BJ (cell line): ENCODE measurements at regions not wholly inside any gene's neighbourhood (a gene's known extent, or its start where the extent isn't known, plus 50 kb on each side); places are given as distances from the start of the nearest gene placed in this dataset.
"Not testable (repeated sequence)": the region's sequence is repeated elsewhere in the genome, so short reads cannot be mapped to it uniquely, and the experiment has no call there.

Source experiments
- CTCF ChIA-PET: fragments of 350-600 bp; formaldehyde crosslinking; extraction: SDS; loops from one replicate; lab custom pipeline; 2021; ENCODE audit warnings: antibody characterized with exemption, inconsistent platforms; lab: Yijun Ruan, JAX
- POLR2A ChIA-PET: fragments of 300-600 bp; sonication (Branson Sonifier 250); formaldehyde crosslinking; extraction: SDS; loops from one replicate; lab custom pipeline; 2021; ENCODE audit warnings: antibody characterized with exemption; lab: Charles Lee
- DNase-seq: peaks from one replicate; pipeline ENCODE4 v3.0.0-alpha.2; 2011; ENCODE audit warnings: low read depth
- H3K27me3 ChIP-seq: 2 replicates; pipeline ENCODE4 v1.6.0; 2011; ENCODE audit warnings: low read length; ENCODE audit not compliant: control insufficient read depth, insufficient read depth
- H3K36me3 ChIP-seq: 2 replicates; pipeline ENCODE4 v1.5.1; 2011; ENCODE audit warnings: low read length; ENCODE audit not compliant: control insufficient read depth, insufficient read depth
- H3K4me3 ChIP-seq: 2 replicates; pipeline ENCODE4 v1.5.1; 2011; ENCODE audit warnings: low read depth, mild to moderate bottlenecking, control low read depth, low read length
- TF ChIP-seq, protein P1 (sequence below): IDR thresholded peaks from 2 replicates; pipeline ENCODE4 v1.5.1; 2011; ENCODE audit warnings: low read depth, mild to moderate bottlenecking, control low read depth, inconsistent platforms, low read length, moderate library complexity; ENCODE audit not compliant: insufficient read depth

DNA sequence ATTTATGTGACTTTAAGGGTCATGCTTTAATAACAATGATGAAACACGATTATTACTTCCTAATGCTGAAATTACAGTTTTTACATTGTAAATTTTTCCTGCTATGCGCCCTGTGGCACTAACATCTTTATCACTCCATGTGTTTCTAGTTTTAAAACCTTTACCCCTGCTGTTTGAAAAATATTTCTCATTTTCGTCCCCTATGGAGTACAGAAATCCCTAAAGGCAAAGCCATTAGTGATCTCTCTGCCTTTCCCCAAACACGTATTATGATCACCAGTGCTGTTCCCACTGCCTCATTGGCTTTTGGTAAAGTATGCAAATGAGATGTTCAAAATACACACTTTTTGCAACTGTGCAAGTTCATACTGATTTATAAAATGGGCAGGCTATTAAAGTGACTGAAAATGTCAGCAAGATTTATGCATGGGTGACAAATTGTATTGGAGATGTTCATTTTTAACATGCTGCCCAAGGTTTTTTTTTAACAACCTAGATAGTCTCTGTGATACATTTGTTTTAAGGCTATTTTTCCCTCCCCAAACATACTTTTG is 1468.2 kb upstream of the ACVR2A start:
- no peaks in the 10 kb centered on the region for H3K27me3 ChIP-seq
- H3K4me3 ChIP-seq = no peak overlapping the region
- DNase-seq = no peak
- no peaks in the 10 kb centered on the region for H3K36me3 ChIP-seq
- ChIA-PET POLR2A (no interaction called here), CTCF (no interaction called here)
- TF ChIP-seq, protein P1, sequence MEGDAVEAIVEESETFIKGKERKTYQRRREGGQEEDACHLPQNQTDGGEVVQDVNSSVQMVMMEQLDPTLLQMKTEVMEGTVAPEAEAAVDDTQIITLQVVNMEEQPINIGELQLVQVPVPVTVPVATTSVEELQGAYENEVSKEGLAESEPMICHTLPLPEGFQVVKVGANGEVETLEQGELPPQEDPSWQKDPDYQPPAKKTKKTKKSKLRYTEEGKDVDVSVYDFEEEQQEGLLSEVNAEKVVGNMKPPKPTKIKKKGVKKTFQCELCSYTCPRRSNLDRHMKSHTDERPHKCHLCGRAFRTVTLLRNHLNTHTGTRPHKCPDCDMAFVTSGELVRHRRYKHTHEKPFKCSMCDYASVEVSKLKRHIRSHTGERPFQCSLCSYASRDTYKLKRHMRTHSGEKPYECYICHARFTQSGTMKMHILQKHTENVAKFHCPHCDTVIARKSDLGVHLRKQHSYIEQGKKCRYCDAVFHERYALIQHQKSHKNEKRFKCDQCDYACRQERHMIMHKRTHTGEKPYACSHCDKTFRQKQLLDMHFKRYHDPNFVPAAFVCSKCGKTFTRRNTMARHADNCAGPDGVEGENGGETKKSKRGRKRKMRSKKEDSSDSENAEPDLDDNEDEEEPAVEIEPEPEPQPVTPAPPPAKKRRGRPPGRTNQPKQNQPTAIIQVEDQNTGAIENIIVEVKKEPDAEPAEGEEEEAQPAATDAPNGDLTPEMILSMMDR = no peak

DNA sequence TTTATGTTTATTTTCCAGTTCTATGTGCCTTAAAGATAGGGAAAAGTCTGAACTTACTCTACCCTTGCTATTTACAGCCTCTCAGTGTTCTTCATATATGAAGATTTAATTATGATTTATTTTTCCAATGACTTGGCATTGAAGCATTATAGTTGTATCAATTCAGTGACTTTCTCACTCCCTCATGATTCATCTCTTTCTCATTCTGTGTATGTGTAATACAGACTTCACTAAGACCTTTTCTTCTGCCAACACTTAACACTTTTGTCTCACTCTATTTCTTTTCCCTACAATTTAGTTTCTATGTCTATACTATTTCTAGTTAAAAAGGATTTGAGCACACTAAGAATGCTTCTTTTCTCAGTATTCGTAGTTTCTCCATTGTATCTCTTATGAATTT is 1470.3 kb upstream of the ACVR2A start:
- TF ChIP-seq, protein P1 = no peak
- H3K4me3 ChIP-seq = no peak overlapping the region
- ChIA-PET POLR2A (no interaction called here), CTCF (no interaction called here)
- no peak for DNase-seq
- H3K36me3 ChIP-seq = no peaks in the 10 kb centered on the region
- no peaks in the 10 kb centered on the region for H3K27me3 ChIP-seq

DNA sequence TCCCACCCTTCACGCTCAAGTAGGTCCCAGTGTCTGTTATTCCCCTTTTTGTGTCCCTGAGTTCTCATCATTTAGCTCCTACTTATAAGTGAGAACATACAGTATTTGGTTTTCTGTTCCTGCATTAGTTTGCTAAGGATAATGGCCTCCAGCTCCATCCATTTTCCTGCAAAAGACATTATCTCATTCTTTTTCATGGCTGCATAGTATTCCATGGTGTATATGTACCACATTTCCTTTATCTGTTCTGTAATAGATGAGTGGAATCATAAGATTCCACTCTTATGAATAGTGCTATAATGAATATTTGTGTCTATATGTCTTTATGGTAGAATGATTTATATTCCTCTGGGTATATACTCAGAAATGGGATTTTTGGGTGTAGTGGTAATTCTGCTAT is 1473.5 kb upstream of the ACVR2A start:
- not testable (repeated sequence) for H3K27me3 ChIP-seq, DNase-seq, H3K36me3 ChIP-seq, H3K4me3 ChIP-seq
- POLR2A ChIA-PET = interaction anchor here (0.6 kb wide), 1 partner anchor 28 kb away, joined by 3 read pairs; no protein-coding TSS in a partner anchor
- CTCF ChIA-PET = interaction anchor here (0.7 to 1.5 kb wide), 3 partner anchors 14 to 151 kb away, joined by 3 to 4 read pairs (median 4); no protein-coding TSS in a partner anchor

DNA sequence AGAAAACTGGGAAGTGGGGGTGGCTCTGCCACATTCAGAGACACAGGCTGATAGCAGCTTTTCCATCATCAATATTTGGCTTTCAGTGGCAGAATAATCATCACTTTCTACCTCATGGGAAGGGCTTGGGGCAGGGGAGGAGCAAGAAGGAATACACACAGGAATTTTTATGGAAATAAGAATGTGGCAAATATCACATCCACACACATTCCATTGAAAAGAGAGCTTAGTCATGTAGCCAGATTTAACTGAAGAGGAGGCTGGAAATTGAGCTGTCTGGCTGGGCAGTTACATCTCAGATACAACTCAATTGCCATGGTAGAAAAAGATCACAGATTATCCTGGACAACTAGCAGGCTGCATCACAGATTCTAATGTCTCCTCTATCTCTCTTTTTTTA is 1474.0 kb upstream of the ACVR2A start:
- Histone ChIP-seq H3K36me3 (no peaks in the 10 kb centered on the region), H3K4me3 (no peak overlapping the region), H3K27me3 (no peaks in the 10 kb centered on the region)
- TF ChIP-seq, protein P1 = no peak
- ChIA-PET POLR2A (interaction anchor here (0.6 to 0.7 kb wide), 2 partner anchors 28 to 828 kb away, joined by 3 read pairs; no protein-coding TSS in a partner anchor), CTCF (interaction anchor here (0.7 to 1.5 kb wide), 4 partner anchors 15 to 152 kb away, joined by 3 to 4 read pairs (median 4); no protein-coding TSS in a partner anchor)
- DNase-seq = peak; percentile 58

DNA sequence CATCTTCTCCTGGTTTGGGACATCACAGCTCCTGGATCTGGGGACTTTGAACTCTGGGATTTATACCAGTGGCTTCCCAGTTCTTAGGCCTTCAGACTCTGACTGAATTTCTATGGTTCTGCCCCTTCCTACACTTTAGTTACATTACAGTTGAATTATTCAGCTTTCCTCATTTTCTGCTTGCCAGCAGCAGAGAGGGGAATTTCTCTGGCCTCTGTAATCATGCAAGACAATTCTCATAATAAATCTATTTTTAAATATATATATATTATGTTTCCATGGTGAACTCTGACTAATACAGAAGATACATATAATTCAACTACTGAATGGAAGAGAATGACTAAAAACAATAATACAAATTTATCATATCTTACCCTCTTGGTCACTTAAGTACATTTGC is 1478.6 kb upstream of the ACVR2A start:
- Histone ChIP-seq H3K27me3 (no peaks in the 10 kb centered on the region), H3K4me3 (no peak overlapping the region), H3K36me3 (no peaks in the 10 kb centered on the region)
- TF ChIP-seq, protein P1 = no peak
- CTCF ChIA-PET = no interaction called here
- no peak for DNase-seq
- POLR2A ChIA-PET = no interaction called here

DNA sequence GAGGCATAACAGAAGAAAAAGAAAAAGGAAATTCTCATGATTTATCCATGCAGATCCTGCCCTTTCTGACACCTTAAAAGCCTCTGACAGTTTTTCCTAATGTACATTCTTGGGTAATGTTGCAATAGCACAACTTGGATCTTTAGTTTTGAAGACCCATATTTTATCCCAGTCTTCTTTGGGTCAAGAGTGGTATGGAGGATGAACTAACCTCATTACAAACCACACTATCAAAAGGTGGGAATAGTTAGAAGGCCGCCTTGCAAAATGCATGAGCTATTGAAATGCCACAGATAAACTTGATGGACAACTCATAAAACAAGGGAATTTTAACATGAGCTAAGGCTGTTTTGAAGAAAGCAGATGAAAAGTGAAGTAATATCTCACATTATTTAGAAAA is 1479.8 kb upstream of the ACVR2A start:
- H3K4me3 ChIP-seq = no peak overlapping the region
- H3K36me3 ChIP-seq = no peaks in the 10 kb centered on the region
- no peak for DNase-seq
- no peaks in the 10 kb centered on the region for H3K27me3 ChIP-seq
- ChIA-PET POLR2A (no interaction called here), CTCF (no interaction called here)
- TF ChIP-seq, protein P1 = no peak
